Sciatic nerve (tissue), 2 donors: ENCODE measurements at regions not wholly inside any gene's neighbourhood (a gene's known extent, or its start where the extent isn't known, plus 50 kb on each side); places are given as distances from the start of the nearest gene placed in this dataset.

Experiments used
- ATAC-seq: fragments of 200-7000 bp; cut with Tn5 transposase; one replicate; pipeline ENCODE4 v1.9.1; 2020; ENCODE audit warnings: mild to moderate bottlenecking, moderate library complexity
- DNase-seq: peaks from one replicate; pipeline ENCODE4 v3.0.0-alpha.2; 2020; ENCODE audit warnings: low spot score
- intact Hi-C: fragments of 100-400 bp; cut with DNase I; formaldehyde crosslinking; loops from one replicate; pipeline ENCODE4 v1.14.2; 2022
- donor health status: DM: no; HTN: no; CAD: no.
- donor health status: DM: no; HTN: no; CAD: no.

DNA sequence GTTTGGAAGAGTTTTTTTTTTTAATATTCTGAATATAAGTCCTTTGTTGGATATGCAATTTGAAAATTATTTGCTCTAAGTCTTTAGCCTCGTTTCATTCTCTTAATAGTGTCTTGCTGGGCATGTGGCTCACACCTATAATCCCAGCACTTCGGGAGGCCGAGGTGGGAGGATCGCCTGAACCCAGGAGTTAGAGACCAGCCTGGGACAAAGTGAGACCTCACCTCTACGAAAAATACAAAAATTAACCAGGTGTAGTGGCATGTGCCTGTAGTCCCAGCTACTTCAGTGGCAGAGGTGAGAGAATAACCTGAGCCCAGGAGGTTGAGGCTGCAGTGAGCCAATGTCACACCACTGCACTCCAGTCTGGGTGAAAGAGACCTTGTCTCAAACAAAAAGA is 87.3 kb upstream of the UBAC2 start:
- intact Hi-C loops = no loop called here
- no peak for DNase-seq
- no peak for ATAC-seq

- intact Hi-C loops = no loop called here
- ATAC-seq = no peak
- no peak for DNase-seq
These were observed 82.5 kb upstream of the UBAC2 start for GRCh38 chr13:99118179-99118578.

DNA sequence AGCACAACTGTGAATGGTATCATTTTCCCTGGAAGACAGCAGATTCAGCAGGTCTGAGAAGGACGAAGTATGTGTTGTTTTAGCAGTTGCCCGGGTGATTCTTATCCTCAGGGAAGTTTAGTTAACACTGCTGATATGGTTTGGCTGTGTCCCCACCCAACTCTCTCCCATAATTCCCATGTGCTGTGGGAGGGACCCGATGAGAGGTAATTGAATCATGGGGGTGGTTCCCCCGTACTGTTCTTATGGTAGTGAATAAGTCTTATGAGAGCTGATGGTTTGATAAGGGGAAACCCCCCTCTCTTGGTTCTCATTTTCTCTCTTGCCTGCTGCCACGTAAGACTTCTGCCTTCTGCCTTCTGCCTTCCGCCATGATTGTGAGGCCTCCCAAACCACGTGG is 81.0 kb upstream of the UBAC2 start:
- DNase-seq = no peak
- no peak for ATAC-seq
- intact Hi-C loops = no loop called here

DNA sequence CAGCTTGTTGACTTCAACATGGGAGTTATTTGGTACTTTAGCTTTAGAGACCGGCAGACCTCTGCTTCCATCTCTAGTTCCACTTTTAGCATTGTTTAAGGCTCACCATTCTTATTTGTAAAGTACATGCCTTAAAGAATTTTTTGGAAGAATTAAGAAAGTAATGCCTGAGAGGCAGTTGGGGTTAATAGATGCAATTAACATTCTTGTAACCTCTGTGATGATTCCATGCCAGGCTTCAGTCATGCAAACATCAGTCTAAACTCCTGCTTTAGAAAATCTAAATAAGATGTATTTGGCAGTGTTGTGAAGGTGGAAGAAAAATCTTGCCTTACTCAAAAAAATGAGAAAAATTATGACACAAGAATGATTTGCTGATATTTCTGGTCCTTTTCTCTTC is 79.9 kb upstream of the UBAC2 start:
- intact Hi-C loops = no loop called here
- DNase-seq = no peak
- ATAC-seq = no peak

GRCh38 chr13:99122171-99122570 is 78.5 kb upstream of the UBAC2 start:
- ATAC-seq = no peak

DNA sequence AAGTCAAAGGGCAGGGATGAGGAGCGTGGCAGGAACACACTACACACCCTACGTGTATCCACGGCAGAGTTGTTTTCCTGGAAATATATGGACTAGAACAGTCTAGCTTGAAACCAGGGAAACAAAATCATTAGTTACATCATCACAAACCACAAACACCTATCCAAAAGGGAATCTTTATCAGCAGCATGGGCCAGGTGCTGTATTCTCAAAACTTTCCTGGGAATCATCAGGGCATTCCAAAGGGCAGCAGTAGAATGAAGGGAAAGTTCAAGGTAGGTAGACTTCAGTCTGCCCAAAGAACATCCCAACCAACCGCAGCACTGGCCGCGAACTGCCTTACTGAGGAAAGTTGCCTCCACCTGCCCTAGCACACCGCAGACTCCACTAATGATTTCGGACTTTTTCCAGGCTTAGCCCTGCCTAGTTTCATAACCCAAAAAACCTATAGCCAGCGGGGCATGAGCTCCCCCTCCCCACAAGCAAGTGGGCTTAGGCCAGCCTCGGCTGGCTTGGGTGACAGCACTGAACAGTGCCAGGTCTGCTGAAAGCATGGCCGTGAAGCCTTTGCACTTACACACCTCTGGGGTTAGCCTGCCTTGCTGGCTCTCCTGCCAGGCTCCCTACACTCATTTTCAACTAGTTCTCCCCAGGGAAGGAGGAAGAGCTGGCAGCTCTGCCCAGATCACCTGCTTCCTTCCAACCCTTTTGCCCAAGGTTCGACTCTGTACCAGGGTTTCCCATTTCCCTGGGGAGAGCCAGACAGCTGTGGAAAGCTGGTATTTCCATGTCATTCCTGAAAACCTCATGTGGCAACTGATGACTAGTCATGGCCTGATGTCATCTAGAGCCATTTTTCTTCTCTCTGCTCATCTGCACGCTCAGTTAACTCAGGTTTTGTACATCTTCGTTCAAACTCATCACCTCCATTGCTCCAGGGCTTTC is 77.3 kb upstream of the UBAC2 start:
- ATAC-seq = no peak

More at GRCh38 chr13:99122171-99122570, 78.5 kb upstream of the UBAC2 start:
- no peak for DNase-seq
- intact Hi-C loops = no loop called here

GRCh38 chr13:99124046-99124400 is 76.6 kb upstream of the UBAC2 start:
- intact Hi-C loops = no loop called here
- ATAC-seq = no peak
- DNase-seq = no peak

More for the DNA sequence above, 77.3 kb upstream of the UBAC2 start:
- intact Hi-C loops = no loop called here
- DNase-seq = no peak

GRCh38 chr13:99124794-99125316 is 75.8 kb upstream of the UBAC2 start:
- intact Hi-C loops = no loop called here
- DNase-seq (no peak), ATAC-seq (no peak)

GRCh38 chr13:99125326-99125915 is 75.2 kb upstream of the UBAC2 start:
- ATAC-seq (no peak), DNase-seq (no peak)
- intact Hi-C loops = no loop called here

DNA sequence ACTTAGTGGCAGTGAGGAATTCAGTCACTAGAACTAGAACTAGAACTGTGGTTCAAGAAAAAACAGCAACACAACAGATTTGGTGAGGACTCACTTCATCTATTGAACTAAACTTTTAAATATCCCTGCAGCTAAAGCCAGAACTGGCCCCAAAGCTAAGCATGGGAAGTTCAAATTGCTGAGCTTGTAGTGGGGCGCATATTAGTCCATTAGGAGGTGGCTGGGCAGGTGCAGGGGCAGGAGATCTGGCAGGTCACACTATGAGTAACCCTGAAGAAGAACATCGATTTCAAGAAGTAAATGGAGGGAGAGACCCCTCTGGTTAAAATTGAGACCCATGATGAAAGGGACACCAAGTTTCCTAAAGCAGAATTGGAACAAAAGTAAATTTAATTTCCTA is 73.8 kb upstream of the UBAC2 start:
- intact Hi-C loops = no loop called here
- ATAC-seq (no peak), DNase-seq (no peak)

DNA sequence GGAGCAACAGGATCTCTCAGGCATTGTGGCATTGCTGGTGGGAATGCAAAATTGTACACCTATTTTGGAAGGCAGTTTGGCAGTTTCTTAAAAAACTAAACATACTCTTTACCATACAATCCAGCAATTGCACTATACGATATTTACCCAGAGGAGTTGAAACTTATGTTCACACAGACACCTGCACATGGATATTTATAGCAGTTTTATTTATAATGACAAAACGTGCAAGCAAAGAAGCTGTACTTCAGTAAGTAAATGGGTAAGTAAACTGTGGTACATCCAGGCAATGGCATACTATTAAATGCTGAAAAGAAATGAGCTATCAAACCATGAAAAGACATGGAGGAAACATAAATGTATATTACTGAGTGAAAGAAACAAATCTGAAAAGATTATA is 71.6 kb upstream of the UBAC2 start:
- no peak for DNase-seq
- no peak for ATAC-seq
- intact Hi-C loops = no loop called here

DNA sequence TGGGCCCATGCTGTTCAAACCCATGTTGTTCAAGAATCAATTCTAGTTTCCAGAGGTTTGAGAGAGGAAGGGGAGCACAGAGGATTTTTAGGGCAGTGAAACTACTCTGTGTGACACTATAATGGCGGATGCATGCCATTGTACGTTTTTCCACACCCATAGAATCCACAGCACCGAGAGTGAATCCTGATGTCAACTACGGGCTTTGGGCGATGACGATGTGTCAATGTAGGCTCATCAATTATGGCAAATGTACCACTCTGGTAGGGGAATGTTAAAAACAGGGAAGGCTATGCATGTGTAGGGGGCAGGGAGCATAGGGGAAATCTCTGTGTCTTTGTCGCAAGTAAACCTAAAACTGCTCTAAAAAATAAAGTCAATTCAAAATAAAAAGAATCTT is 70.7 kb upstream of the UBAC2 start:
- intact Hi-C loops = no loop called here
- no peak for DNase-seq
- ATAC-seq = no peak

- intact Hi-C loops = no loop called here
- ATAC-seq = no peak
These were observed 69.2 kb upstream of the UBAC2 start for GRCh38 chr13:99131410-99131809.

DNA sequence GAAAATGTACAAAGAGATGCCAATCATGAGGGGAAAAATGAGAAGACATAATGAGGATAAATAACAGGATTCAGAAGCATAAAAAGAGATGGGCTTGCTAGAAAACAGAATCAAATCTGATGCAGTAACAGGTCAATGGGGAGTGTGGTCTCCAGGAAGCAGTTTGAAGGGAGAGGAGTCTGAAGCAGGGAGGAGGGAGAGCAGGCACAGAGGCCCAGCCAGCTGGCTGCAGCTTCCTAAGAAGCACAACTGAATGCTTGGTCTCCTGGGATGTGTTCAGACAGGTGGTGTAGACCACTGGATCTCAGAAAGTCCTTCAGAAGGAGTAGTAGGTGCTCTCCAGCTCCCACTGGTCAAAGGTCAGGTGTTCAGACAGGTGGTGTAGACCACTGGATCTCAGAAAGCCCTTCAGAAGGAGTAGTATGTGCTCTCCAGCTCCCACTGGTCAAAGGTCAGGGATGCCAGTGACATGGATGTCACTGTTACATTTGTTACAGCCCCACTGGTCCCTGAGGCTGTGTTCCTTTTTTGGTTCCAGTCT is 68.3 kb upstream of the UBAC2 start:
- DNase-seq (no peak), ATAC-seq (no peak)
- intact Hi-C loops = no loop called here

More at GRCh38 chr13:99131410-99131809, 69.2 kb upstream of the UBAC2 start:
- no peak for DNase-seq

DNA sequence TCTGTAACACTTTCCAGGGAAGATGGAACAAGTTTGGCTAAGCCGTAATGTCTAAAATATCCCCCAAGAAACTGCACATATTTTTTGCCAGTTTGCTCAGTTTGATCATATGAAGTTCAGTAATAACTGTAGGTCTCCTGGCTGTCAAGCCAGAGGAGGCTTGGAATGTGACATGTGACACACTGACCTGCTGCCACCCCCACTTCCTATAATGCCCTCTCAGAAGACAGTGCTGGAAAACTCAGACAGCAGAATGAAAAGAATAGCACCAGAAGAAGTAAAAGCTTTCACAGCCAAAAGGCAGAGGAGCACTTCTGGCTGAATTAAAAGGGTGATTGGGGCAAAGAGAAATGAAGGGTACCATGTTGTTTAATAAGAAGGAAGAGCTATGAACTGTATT is 67.4 kb upstream of the UBAC2 start:
- DNase-seq (no peak), ATAC-seq (no peak)
- intact Hi-C loops = no loop called here

GRCh38 chr13:99133848-99134247 is 66.8 kb upstream of the UBAC2 start:
- no peak for DNase-seq
- ATAC-seq = no peak
- intact Hi-C loops = no loop called here

GRCh38 chr13:99135591-99135990 is 65.1 kb upstream of the UBAC2 start:
- intact Hi-C loops = no loop called here
- no peak for DNase-seq
- no peak for ATAC-seq

DNA sequence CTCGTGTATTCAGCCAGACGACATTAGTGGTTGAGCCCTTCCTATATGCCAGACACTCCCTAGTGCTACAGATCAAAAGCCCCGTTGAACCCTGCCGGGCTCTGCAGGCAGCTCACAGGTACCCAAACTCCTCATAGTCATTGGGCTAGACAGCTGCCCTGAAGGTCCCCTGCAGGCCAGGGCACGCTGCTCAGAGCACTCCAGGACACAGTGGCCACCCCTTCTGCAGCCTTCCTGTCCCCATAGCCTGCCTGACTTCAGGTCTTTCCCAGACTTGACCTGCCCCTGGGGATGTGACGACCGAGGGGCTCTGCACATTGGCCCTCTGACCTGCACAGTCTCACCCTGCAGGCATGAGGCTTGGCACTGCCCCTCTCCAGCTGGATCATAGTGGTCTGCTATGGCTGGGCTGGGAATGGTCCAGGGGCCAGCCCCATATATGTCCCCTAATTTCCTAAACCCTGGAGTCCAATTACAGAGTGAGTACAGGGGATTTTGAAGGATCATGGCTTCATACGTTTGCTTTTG is 64.2 kb upstream of the UBAC2 start:
- ATAC-seq (no peak), DNase-seq (no peak)
- intact Hi-C loops = no loop called here

- DNase-seq = no peak
- intact Hi-C loops = no loop called here
- no peak for ATAC-seq
These were observed 59.8 kb upstream of the UBAC2 start for GRCh38 chr13:99140831-99141230.

GRCh38 chr13:99143904-99144303 is 56.8 kb upstream of the UBAC2 start:
- ATAC-seq (no peak), DNase-seq (no peak)
- intact Hi-C loops = no loop called here
